ENCODE measurements at regions not wholly inside any gene's neighbourhood (a gene's known extent, or its start where the extent isn't known, plus 50 kb on each side); places are given as distances from the start of the nearest gene placed in this dataset.
A peak's percentile ranks its signal among the peaks of the same experiment; 100 is the strongest.
"Not testable (repeated sequence)": the region's sequence is repeated elsewhere in the genome, so short reads cannot be mapped to it uniquely, and the experiment has no call there.

DNA sequence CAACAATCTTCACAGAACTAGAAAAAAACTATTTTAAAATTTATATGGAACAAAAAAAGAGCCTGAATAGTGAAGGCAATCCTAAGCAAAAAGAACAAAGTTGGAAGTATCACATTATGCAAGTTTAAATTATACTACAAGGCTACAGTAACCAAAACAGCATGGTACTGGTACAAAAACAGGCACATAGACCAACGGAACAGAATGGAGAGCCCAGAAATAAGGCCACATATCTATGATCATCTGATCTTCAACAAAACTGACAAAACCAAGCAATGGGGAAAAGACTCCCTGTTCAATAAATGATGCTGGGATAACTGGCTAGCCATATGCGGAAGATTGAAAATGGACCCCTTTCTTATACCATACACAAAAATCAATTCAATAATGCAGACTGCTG, 74.4 kb upstream of the RTN4 start:
- not testable (repeated sequence) for DNase-seq

DNA sequence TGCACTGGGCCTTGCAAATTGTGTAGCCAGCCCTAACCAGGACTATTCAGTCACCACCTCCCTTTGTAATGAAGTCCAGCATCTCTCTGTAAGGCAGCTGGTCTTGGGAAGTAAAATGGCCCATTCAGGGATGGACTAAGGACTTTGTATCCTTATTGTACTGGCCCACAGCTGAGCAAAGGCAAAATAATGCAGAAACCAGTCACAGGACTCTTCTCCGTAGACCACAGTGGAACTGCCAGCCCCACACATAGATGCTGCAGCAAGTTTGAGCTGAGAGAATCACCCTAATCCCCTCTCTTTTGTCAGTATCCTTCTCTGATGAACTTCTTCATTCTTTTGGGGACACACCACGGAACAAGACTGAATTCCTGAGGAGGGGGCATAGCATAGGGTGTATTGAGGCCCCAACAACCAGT, 73.6 kb upstream of the RTN4 start:
- peak; percentile 52 to 88 for DNase-seq

DNA sequence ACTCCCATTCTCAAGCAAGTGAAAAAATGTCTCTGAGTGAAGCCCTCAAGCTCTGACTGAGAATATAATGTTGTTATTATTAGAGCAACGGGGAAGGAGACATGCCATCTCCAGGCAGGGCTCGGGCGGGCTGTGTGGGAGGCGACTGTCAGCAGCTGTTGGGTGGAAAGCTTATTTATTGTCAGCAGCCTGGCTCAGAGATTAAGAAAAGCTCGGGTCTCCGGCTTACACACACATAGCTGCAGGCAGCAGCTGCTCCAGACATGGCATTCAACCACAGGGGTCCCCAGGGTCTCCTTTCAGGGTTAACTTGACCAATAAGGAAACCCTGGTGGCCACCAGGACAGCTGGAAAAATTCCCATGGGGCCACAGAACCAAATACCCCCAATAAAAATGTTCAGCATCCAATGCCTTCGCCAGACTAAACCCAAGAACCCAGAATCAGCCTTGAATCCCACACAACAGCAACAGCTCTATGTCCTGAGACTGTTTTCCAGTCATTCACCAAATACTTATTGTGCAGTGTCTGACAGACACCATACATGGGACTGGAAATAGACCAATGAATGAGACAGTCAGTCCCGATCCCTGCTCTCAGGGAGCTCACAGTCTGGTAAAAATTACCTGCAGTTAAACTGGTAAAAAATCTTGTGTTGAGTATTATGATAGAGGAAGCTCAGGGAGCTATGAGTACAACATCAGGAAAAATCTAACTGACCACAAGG, 70.5 kb upstream of the RTN4 start:
- peak; percentile 75 to 81 for DNase-seq

DNA sequence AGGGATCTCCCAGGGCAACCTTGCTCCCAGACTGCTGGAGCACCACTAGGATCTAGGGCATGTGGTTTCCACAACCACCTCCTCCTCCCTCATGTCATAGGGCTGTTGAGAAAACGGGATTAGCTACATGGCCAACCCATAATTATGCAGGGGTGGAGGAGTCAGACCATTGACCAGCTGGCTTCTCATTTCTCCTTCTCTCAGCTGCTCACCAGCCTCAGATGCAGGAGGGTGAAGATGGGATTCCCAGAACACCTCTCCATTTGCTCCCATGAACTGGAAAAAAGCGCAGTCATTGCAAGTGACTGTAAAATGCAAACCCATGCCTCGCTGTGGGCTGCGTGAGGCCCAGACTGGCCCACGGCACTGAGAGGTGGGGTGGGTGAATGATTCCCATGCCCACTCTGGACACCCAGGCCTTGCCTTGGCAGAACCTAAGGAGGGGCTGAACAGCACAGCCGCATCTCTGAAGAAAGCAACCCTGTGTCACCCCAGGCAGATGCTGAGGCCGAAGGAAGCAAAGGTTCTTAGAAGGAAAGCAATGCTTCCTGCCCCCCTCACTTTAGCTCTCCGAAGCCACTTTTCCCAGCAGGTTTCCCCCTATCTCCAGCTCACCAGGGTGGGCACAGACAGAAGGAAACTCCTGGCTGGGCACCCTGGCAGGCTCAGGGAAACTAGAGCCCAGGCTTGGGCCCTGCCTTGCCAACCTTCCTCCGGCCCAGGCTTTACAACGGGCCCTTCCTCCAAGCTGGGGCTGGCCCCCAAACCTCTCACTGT, 69.6 kb upstream of the RTN4 start:
- peak in 1 of 2 donors; percentile 36 for DNase-seq

DNA sequence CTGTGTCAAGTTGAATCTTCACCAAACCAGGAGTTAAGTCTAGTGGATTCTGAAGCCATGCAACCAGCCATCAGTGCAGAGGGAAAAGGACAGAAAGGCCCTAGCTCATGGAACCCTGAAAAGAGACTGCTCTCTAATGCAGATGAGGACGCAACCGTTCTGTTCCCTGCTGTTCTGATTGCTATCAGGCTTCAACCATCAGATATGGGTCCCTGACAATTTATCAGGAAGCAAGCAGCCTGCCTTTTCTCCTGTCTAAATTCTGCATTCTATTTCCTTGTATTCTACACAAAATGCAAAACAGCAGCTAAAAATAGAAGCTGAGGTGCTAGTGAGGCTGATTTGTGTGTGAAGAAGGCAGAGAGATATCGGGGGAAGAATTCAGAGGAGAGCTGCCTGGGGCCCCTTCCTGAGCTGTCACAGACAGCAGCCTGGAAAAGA, 68.4 kb upstream of the RTN4 start:
- DNase-seq: peak in 1 of 2 donors; percentile 48

DNA sequence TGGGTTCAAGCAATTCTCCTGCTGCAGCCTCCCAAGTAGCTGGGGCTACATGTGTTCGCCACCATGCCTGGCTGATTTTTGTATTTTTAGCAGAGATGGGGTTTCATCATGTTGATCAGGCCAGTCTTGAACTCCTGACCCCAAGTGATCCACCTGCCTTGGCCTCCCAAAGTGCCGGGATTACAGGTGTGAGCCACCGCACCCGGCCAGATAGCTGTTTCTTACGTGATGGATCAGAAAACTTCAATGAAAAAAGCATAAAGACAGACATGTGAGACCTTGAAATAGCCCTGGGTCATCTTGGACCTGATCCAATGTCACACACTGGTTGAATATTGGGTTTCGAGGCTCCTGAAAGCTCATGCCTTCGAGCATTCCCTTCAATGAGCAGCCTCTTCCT, 66.7 kb upstream of the RTN4 start:
- DNase-seq: no peak

DNA sequence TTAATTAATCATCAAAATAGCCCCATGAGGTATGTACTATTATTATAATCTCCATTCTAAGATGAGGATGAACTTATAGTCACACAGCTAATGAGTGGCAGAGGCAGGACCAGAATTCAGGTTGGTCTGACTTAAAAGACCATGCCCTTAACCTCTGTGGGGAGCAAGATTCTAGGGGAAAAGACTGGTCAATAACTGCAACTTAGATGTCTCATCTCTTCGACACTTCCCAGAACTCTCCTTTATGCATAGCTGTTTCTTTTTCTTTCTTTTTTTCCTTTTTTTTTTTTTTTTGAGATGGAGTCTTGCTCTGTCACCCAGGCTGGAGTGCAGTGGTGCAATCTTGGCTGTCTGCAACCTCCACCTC, 66.3 kb upstream of the RTN4 start:
- DNase-seq: no peak

DNA sequence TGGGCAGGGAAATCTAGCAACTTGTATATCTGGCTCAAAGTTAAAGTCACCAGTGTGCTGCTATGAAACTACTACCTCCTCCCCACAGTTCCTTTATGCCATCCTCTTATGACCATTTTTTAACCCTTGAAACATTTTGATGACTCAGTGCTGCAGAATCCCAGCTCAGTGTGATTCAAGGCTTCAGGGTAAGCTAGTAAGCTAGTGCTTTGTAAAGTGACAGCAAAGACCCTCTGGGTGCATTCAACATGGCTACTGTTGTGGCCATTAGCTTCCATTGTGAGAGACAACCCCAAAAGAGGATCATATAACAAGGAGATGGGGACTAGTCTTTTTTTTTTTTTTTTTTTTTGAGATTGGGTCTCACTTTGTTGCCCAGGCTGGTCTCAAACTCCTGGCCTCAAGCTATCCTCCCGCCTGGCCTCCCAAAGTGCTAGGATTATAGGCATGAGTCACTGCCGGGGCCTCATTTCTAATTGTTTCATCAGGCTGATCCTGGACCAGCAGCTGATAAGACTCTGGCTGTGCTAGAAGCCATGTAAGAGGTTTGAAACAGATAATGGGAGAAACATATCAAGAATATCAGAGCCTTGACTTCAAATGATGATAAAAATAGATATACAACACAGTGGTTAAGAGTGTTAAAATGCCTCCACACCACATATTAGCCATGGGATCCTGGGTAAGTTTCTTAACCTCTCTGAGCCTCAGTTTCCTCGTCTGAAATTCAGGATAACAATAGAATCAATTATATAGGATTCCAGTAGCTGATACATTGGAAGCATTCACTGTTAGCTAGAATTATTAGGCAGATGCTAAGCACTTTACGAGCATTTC, 65.7 kb upstream of the RTN4 start:
- no peak for DNase-seq

DNA sequence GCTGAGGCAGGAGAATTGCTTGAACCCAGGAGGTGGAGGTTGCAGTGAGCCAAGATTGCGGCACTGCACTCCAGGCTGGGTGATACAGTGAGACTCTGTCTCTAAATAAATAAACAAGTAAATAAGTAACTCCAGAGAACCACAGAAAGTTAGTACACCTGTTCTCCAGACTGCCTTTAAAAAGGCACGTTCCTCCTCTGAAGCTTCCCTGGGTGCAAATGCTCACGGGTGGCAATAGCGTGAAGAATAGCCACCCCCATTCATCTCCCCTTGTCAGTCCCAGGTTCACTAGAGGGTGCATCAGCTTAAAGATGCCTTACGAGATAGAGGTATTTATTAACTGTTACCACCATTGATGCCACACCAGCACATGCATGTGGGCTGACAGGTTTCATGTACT, 64.3 kb upstream of the RTN4 start:
- no peak for DNase-seq

DNA sequence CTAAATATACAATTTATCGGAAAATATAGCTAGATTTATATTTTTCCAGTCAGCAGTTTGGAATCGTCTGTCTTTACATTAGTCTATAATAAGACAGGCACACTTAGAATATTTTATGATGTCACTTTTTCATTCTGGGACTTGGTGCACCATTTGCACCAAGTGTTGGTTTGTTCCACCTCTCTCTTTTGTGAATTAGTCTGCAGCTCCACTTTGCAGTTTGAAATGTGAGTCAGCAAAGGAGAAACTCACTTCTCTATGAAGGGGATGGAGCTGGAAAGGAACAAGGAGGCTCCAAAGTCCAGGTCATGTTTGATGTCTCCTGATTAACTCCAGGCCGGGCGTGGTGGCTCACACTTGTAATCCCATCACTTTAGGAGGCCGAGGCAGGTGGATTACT, 63.8 kb upstream of the RTN4 start:
- DNase-seq: no peak

DNA sequence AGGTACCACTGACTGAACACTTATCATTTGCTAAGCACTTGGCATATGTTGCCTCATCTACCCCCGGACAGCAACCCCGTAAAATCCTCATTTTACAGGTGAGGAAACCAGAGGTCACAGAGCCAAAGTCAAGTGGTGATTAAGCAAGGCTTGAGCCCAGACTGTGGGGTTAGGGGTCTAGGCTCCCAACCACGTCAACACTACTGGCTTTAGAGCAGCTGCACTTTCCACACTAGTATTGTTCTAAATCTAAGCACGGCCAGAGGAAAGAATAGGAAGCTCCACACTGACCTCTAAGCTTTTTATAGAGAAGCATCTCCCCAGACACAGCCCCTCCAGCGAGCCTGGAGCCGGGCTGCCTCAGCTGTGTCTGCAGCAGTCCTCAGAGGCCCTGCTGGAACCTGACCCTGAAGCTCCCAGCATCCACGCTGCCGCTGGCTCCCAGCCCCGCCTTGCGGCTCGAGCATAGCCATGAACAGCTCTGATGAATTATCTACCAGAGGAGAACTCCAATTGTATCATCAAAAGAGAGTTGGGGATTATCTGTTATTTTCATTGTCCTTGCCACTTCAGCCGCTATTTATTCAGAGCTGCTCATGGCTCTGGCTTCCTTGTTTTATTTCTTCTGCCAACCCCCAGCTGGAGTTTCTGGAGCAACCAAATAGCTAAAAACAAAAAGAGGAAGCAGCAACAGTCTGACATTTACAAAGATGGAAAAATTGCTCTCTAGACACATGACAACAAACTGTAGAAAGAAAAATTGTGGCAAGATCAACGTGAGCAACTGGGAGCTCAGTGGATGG, 62.2 kb upstream of the RTN4 start:
- peak; percentile 81 to 96 for DNase-seq

DNA sequence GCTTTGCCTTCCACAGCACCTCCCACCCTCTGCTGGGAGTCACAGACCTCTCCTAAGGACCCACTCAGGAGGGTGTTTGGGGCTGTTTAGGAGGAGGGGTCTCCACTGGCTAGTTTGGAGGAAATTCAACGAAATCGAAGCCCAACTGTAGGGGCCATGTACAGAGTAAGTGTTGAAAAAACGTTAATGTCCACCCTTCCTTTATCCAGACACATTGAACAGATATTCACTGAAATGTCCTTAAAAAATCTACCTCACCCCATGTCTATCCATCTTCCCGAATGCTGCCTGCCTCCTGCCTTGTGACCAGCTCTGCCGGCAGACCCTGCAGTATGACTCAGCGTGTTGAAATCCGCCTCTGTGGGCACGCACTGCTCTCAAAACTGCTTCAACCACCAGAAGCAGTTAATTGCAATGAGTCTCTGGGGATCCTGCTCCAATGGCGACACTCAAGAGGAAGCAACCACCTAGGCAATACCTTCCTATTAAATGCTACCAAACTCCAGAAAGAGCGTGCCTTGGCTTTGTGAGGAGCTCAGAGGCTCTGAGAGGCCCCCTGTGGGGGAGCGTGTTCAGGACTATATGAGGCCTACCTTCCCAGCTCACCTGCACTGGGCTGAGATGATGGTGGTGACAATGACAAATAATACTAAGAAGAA, 61.4 kb upstream of the RTN4 start:
- peak; percentile 58 to 62 for DNase-seq

DNA sequence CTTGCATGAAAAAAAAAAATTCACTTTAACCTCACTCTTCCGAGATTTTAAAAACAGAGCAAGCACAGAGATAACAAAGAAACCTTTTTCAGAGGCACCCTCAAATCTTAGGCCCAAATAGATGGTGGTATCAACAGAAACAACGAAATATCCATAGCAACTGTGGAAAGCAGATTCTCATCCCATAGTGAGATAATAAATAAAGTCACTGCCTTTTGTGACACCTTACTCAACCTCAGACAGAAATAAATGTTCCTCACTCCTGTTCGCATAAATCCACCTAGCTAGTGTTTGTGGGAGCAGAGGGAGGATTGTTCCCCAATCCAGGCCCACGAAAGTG, 60.9 kb upstream of the RTN4 start:
- no peak for DNase-seq

DNA sequence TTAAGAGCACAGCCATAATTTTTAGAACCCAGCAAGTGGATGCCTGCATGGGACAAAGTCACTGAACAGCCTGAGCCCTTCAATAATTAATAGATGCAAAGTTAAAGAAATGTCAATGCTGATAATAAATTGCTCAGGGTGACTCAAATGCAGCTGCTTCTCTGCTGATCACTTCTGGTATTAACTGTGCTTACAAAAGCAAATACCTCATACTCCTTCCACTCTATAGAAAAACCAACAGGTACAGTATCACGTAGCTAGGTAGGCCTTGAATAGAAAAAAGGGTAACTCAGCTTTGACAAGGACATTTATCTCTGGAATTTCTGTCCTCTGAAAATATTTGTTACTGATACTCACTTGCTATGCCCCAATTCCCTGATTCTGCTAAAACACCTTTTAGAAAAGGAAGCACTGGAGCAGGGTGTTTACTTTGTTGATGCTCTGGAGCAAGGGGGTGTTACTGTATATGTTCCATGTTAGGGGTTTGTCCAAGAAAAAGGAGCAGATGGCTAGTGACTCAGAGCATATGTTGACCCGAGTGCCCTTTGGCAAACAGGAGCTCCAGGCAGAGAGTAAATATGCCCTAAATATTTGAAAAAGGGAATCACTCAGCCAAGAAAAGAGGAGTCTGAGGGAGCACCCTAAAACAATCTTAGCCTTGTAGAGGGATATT, 59.1 kb upstream of the RTN4 start:
- DNase-seq: no peak

DNA sequence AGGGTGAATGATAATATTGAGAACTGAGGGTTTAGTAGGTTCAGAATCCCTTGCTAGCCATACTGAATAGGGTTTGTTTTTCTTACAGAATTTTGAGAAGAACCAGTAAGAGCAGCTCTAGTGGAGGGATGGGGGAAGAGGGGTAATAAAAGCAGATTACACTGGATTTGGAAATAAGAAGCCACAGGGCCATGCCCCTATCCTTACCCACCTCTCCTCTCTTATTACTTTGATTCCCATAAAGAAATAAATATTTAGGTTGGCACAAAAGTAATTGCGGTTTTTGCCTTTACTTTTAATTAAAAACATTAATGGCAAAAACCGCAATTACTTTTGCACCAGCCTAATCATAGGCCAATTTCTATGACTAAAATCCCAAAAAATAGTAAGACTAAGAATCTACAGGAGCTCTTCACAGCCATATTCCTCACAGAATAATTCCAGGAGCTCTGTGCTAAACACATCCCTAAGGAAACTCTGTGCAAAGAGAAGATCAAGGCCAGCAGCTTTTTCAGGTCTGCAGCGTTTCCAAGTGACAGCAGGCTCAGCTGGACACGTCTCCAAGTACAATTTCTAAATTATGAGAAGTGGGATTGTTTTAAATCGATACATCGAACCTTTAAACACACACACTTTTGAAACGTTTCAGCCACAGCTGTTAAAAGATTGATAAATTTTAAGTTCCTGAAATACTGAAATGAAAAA, 58.4 kb upstream of the RTN4 start:
- no peak for DNase-seq

DNA sequence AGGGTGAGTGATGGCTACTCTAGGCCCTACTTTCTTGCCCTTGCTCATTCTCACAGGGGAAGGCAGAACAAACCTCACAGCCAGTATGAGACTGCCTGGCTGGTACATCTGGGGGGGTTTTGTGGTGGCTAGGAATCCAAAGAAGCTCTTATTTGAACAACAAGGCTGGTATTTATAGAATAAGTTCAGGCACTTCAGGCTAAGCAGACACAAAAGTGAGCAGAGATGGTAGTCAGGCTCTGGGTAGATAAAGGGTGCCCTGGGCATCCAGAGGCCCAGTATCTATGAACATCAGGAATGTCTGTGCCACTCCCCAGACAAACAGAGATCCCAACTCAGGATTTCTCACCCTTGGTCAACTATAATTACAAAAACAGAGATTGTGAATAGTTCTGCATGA, 57.2 kb upstream of the RTN4 start:
- no peak for DNase-seq

DNA sequence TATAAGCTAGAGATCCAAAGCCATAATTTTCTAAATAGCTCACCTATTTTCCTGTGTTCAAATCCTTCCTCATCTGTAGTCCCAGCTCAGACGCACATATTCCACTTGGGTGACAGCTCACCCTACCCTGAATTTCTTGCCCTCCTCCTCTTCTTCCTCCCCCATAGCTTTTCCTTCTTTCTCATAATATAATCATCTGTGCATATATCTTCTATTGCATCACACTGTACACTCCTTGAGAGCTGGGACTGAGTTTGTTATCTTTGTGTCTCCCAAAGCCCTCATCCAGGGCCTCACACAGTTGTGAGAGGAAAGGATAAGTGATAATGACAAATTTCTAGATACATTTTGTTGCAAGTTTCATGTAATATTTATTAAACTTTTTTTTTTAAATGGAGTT, 55.9 kb upstream of the RTN4 start:
- no peak for DNase-seq

DNA sequence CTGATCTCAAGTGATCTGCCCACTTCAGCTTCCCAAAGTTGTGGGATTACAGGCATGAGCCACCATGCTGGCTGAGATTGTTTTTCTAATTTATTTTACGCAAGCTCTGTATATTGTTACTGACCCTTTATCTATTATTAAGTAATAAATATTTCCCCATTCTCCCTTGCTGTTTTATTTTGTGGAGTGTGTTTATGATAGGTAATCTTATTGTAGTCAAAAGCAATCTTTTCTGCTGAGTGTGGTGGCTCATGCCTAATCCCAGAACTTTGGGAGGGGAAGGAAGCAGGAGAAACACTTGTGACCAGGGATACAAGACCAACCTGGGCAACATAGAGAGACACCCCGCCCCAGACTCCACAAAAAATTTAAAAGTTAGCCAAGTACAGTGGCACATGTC, 55.2 kb upstream of the RTN4 start:
- no peak for DNase-seq

DNA sequence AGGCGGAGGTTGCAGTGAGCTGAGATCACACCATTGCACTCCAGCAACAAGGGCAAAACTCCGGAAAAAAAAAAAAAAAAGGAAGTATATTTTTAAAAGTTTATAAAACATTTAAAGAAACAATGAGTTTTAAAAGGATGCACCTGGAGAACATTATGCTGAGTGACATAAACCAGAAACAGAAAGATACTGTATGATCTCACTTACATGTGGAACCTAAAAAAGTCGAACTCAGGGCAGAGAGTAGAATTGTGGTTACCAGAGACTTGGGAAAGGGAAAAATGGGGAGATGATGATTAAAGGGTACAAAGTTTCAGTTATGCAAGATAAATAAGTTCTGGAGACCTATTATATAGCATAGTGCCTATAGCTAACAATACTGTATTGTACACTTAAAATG, 52.8 kb upstream of the RTN4 start:
- DNase-seq: no peak

DNA sequence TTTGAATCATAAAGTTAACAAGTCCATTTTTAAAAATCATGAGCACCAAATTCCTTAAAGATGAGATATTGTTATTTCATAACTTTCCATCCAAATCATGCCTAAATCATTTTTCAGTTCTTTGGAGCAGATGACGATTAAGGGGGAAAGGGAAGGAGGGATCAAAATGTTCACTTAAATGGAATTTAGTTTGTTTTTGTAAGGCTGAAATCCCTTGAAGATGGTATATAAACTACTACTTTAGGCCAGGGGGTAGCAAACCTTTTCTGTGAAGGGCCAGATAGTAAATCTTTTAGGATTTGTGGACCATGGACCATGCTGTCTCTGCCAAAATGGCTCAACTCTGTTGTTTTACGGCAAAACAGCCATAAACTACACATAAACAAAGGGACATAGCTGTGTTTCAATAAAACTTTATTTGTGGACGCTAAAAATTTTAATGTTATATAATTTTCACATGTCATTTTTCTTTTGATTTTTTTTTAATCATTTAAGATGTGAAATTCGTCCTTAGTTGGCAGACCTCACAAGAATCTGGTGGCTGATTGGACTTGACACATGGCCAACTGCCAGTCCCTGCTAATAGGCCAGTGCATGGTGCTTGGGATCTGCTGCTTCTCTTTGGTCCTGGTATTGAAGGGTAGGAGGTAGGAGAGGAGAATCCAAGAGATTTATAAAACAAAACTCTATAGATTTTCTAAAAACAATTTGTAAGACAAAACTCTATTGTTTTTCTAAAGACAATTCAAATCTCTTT, 52.0 kb upstream of the RTN4 start:
- DNase-seq: no peak

Data from hippocampal formation (tissue), 2 donors.